DND-41 (cell line): ENCODE measurements at regions not wholly inside any gene's neighbourhood (a gene's known extent, or its start where the extent isn't known, plus 50 kb on each side); places are given as distances from the start of the nearest gene placed in this dataset.

Experiments used
- ATAC-seq: fragments of 200-7000 bp; cut with Tn5 transposase; 3 replicates; pipeline ENCODE4 v1.9.1; 2021; ENCODE audit warnings: low read depth; ENCODE audit not compliant: insufficient read depth
- DNase-seq: peaks from one replicate; pipeline ENCODE4 v3.0.0-alpha.2; 2020
- H2AFZ ChIP-seq: 2 replicates; pipeline ENCODE4 v1.6.0; 2012; ENCODE audit warnings: low read depth, low read length
- H3K27ac ChIP-seq: 2 replicates; pipeline ENCODE4 v1.5.1; 2012; ENCODE audit warnings: low read length, inconsistent platforms
- H3K27me3 ChIP-seq: fragments of 200-600 bp; sonication (generic); 2 replicates; pipeline ENCODE4 v1.6.0; 2012; ENCODE audit warnings: low read length, mild to moderate bottlenecking, inconsistent platforms; ENCODE audit not compliant: insufficient read depth, poor library complexity
- H3K36me3 ChIP-seq: 2 replicates; pipeline ENCODE4 v1.5.1; 2012; ENCODE audit warnings: low read length, inconsistent platforms; ENCODE audit not compliant: insufficient read depth
- H3K4me1 ChIP-seq: 2 replicates; pipeline ENCODE4 v1.5.1; 2012; ENCODE audit warnings: mild to moderate bottlenecking, low read length; ENCODE audit not compliant: insufficient read depth
- H3K4me2 ChIP-seq: 2 replicates; pipeline ENCODE4 v1.6.0; 2012; ENCODE audit warnings: mild to moderate bottlenecking, moderate library complexity, low read length, inconsistent platforms; ENCODE audit not compliant: insufficient read depth
- H3K4me3 ChIP-seq, 2 experiments: fragments of 200-600 bp in 1 of 2; shearing (Covaris generic) in 1 of 2; 2 replicates each; pipeline ENCODE4 v1.5.1; 2012 to 2016; ENCODE audit warnings: inconsistent platforms in 2 of 2, low read length in 2 of 2, mild to moderate bottlenecking in 2 of 2, low read depth in 1 of 2, moderate library complexity in 1 of 2
- H3K79me2 ChIP-seq: 2 replicates; pipeline ENCODE4 v1.6.0; 2012; ENCODE audit warnings: low read length, inconsistent platforms; ENCODE audit not compliant: insufficient read depth
- H3K9ac ChIP-seq: 2 replicates; pipeline ENCODE4 v1.6.0; 2012; ENCODE audit warnings: low read depth, mild to moderate bottlenecking, inconsistent platforms, low read length, moderate library complexity
- H3K9me3 ChIP-seq: 2 replicates; pipeline ENCODE4 v1.5.1; 2012; ENCODE audit warnings: low read length, moderate library complexity, mild to moderate bottlenecking, inconsistent platforms; ENCODE audit not compliant: insufficient read depth, severe bottlenecking
- H4K20me1 ChIP-seq: 2 replicates; pipeline ENCODE4 v1.6.0; 2012; ENCODE audit warnings: low read length; ENCODE audit not compliant: insufficient read depth
- CTCF ChIP-seq: IDR thresholded peaks from 2 replicates; pipeline ENCODE4 v1.5.1; 2012; ENCODE audit warnings: borderline replicate concordance, low read length, moderate library complexity, mild to moderate bottlenecking; ENCODE audit not compliant: poor library complexity, severe bottlenecking; ENCODE audit errors: extremely low read depth
- EZH2 ChIP-seq: IDR thresholded peaks from 3 replicates; pipeline ENCODE4 v1.6.1; 2012; ENCODE audit warnings: borderline replicate concordance, low read depth, mild to moderate bottlenecking, moderate library complexity, low read length, inconsistent platforms; ENCODE audit not compliant: severe bottlenecking

GRCh38 chr5:133864711-133865110, 103.7 kb downstream of the C5orf15 start:
- H2AFZ ChIP-seq: no peak overlapping the region
- ATAC-seq: no peak
- H3K27ac ChIP-seq: no peak overlapping the region
- peaks cover 14% of the 10 kb centered on the region for H3K27me3 ChIP-seq
- TF ChIP-seq CTCF (no peak), EZH2 (no peak)
- peaks cover under 1% of the 10 kb centered on the region for H3K9me3 ChIP-seq
- no peaks in the 10 kb centered on the region for H3K36me3 ChIP-seq
- H3K9ac ChIP-seq: no peak overlapping the region
- H3K4me3 ChIP-seq: no peak overlapping the region
- 0 out of 2 replicates have a peak, but pooled peaks cover 3% of the 10 kb centered on the region for H4K20me1 ChIP-seq
- H3K4me1 ChIP-seq: no peaks in the 10 kb centered on the region
- DNase-seq: no peak
- H3K79me2 ChIP-seq: no peaks in the 10 kb centered on the region
- no peak overlapping the region for H3K4me2 ChIP-seq

GRCh38 chr5:133863857-133864585, 104.4 kb downstream of the C5orf15 start:
- no peak overlapping the region for H2AFZ ChIP-seq
- no peak for ATAC-seq
- no peak overlapping the region for H3K27ac ChIP-seq
- no peaks in the 10 kb centered on the region for H3K4me1 ChIP-seq
- no peaks in the 10 kb centered on the region for H3K79me2 ChIP-seq
- no peaks in the 10 kb centered on the region for H4K20me1 ChIP-seq
- H3K4me2 ChIP-seq: no peak overlapping the region
- no peaks in the 10 kb centered on the region for H3K36me3 ChIP-seq
- DNase-seq: no peak
- H3K27me3 ChIP-seq: peaks cover 12% of the 10 kb centered on the region
- H3K4me3 ChIP-seq: no peak overlapping the region
- H3K9me3 ChIP-seq: peaks cover 7% of the 10 kb centered on the region
- TF ChIP-seq CTCF (no peak), EZH2 (no peak)
- no peak overlapping the region for H3K9ac ChIP-seq

GRCh38 chr5:133861161-133861737, 107.2 kb downstream of the C5orf15 start:
- H3K9me3 ChIP-seq: peaks cover 8% of the 10 kb centered on the region

More at GRCh38 chr5:133861161-133861737, 107.2 kb downstream of the C5orf15 start:
- DNase-seq: no peak
- H3K79me2 ChIP-seq: no peaks in the 10 kb centered on the region
- H3K4me1 ChIP-seq: no peaks in the 10 kb centered on the region
- H2AFZ ChIP-seq: no peak overlapping the region
- no peaks in the 10 kb centered on the region for H3K36me3 ChIP-seq
- TF ChIP-seq CTCF (no peak), EZH2 (no peak)
- no peak overlapping the region for H3K4me2 ChIP-seq
- H3K9ac ChIP-seq: no peak overlapping the region
- no peak for ATAC-seq
- no peaks in the 10 kb centered on the region for H4K20me1 ChIP-seq
- no peak overlapping the region for H3K27ac ChIP-seq
- H3K27me3 ChIP-seq: peaks cover 7% of the 10 kb centered on the region
- H3K4me3 ChIP-seq: no peak overlapping the region
